PFSK-1 (cell line): ENCODE measurements at regions not wholly inside any gene's neighbourhood (a gene's known extent, or its start where the extent isn't known, plus 50 kb on each side); places are given as distances from the start of the nearest gene placed in this dataset.

Experiments
- FOXP2 ChIP-seq: optimal IDR thresholded peaks from 2 replicates; pipeline ENCODE3; 2011; ENCODE audit warnings: borderline replicate concordance, control low read depth, inconsistent platforms; ENCODE audit not compliant: insufficient read depth; ENCODE audit errors: extremely low read length, extremely low read depth
- POLR2AphosphoS5 ChIP-seq: IDR thresholded peaks from 2 replicates; pipeline ENCODE4 v1.6.1; 2012; ENCODE audit warnings: low read depth, mild to moderate bottlenecking, control low read depth, low read length, moderate library complexity
- SIN3A ChIP-seq: IDR thresholded peaks from 2 replicates; pipeline ENCODE4 v1.6.1; 2012; ENCODE audit warnings: mild to moderate bottlenecking, low read length, moderate library complexity, borderline replicate concordance; ENCODE audit not compliant: insufficient read depth
- TAF1 ChIP-seq: IDR thresholded peaks from 2 replicates; pipeline ENCODE4 v1.6.1; 2012; ENCODE audit warnings: low read length, control low read depth, borderline replicate concordance; ENCODE audit not compliant: insufficient read depth
- TF ChIP-seq, protein P1 (sequence below), 2 experiments: IDR thresholded peaks; 2 replicates each; pipeline versions ENCODE4 v1.6.1 to v1.8.0; 2011 to 2012; ENCODE audit warnings: low read depth in 2 of 2, low read length in 2 of 2, control low read depth in 1 of 2, inconsistent platforms in 1 of 2, mild to moderate bottlenecking in 1 of 2, moderate library complexity in 1 of 2; ENCODE audit not compliant: insufficient read depth in 1 of 2

DNA sequence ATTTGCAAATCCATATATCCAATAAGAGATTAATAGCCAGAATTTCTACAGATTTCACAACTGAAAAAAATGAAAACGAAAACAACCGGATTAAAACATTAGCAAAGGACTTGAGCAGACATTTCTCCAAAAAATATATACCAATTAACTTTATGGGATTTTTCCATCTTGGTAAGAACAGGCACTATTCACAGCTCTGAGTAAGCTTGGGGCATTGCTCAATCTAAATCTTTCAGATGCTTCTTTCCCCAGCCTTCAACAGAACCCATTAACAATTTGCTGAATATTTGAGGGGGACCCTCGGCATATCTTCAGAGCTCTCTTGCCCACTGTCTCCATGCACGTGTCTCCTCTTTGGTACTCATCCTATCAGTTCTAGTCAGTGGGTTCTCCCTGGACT lies 111.7 kb upstream of the CD93 start:
- TF ChIP-seq FOXP2 (no peak), POLR2AphosphoS5 (no peak), TAF1 (no peak)

DNA sequence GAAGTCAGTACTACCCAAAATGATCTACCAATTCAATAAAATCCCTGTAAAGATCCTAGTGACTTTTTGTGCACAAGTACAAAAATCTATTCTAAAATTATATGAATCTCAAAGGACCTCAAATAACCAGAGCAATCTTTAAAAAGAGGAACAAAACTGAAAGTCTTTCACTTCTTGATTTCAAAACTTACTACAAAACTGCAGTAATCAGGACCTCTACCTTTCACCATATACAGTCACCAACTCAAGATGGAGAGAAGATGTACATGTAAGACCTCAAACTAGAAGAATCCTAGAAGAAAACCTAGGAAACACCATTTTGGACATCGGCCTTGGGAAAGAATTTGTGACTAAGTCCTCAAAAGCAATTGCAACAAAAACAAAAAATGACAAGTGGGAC lies 109.5 kb upstream of the CD93 start:
- TF ChIP-seq TAF1, result no peak
- no peak for TF ChIP-seq POLR2AphosphoS5
- TF ChIP-seq SIN3A, result no peak
- TF ChIP-seq, protein P1, sequence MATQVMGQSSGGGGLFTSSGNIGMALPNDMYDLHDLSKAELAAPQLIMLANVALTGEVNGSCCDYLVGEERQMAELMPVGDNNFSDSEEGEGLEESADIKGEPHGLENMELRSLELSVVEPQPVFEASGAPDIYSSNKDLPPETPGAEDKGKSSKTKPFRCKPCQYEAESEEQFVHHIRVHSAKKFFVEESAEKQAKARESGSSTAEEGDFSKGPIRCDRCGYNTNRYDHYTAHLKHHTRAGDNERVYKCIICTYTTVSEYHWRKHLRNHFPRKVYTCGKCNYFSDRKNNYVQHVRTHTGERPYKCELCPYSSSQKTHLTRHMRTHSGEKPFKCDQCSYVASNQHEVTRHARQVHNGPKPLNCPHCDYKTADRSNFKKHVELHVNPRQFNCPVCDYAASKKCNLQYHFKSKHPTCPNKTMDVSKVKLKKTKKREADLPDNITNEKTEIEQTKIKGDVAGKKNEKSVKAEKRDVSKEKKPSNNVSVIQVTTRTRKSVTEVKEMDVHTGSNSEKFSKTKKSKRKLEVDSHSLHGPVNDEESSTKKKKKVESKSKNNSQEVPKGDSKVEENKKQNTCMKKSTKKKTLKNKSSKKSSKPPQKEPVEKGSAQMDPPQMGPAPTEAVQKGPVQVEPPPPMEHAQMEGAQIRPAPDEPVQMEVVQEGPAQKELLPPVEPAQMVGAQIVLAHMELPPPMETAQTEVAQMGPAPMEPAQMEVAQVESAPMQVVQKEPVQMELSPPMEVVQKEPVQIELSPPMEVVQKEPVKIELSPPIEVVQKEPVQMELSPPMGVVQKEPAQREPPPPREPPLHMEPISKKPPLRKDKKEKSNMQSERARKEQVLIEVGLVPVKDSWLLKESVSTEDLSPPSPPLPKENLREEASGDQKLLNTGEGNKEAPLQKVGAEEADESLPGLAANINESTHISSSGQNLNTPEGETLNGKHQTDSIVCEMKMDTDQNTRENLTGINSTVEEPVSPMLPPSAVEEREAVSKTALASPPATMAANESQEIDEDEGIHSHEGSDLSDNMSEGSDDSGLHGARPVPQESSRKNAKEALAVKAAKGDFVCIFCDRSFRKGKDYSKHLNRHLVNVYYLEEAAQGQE (IDR thresholded peaks at IDR 0.05; ENCODE audit: insufficient read depth in 1 of 2, low read depth in 2 of 2, low read length in 2 of 2), result no peak
- no peak for TF ChIP-seq FOXP2

DNA sequence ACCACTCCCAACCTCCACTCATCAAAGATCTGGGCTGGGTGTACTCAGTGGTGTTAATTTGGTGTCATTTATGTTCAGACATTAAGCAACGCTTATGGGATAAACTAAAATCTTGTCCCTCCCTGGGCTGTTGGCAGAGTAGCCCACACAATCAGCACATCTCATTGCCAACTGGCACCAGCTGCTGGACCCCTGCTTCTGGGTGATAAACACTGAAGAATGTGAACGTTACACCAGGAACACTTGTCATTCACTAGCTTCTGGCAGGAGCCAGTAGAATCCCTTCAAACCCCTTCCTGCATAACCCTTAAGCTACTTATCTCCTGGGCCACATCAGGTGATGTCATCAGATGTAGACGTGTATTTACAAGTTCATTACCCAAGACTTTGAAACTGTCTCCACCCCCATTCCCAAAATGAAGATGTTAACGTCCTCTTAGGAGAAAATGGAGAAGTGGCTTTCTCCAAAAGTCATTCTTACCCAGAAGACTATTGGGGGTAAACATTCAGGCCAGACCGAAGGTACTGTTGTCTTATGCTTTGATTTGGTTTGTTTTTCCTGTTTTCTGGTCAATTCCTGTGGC lies 107.8 kb upstream of the CD93 start:
- TF ChIP-seq POLR2AphosphoS5, result no peak
- TF ChIP-seq FOXP2, result no peak
- TF ChIP-seq TAF1, result no peak
- TF ChIP-seq SIN3A, result no peak
- TF ChIP-seq, protein P1 (IDR thresholded peaks at IDR 0.05; ENCODE audit: insufficient read depth in 1 of 2, low read depth in 2 of 2, low read length in 2 of 2), result no peak

DNA sequence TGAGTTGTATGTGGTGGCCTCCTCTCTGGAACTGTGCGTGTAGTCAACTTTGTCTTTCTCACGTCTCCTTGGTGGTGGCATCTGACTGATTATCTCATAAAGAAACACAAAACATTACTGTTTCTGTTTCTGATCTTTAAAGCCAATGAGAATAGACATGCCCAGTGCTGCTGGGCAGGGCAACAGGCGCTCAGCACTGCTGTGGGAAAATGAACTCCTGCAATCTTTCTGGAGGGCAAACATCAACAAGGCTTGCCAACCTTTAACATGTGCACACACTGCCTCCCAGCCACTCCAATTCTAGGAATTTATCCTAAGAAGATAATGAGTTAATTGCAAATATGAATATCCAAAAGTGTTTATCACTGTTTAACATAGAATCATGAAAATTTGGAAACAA lies 106.3 kb upstream of the CD93 start:
- no peak for TF ChIP-seq TAF1
- TF ChIP-seq, protein P1 (IDR thresholded peaks at IDR 0.05; ENCODE audit: insufficient read depth in 1 of 2, low read depth in 2 of 2, low read length in 2 of 2), result no peak
- no peak for TF ChIP-seq SIN3A
- TF ChIP-seq POLR2AphosphoS5, result no peak

DNA sequence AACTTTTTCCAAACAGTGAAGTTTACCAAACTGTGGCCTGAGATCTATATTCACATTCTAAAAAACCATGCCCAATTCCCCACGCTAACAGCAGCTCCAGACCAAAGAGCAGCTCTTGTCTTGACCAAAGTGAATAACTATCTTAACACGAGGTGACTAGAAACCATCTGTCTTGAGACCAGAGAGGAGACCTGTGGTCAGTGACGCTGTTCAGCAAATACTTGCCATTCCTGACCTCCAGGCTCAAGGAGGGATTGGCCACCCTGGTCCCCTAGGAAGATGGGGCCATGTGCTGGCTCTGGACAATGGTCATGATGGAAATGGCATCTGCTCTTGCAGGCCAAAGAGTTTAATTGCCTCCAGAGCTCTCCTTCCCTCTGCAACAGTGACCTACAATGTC lies 104.4 kb upstream of the CD93 start:
- no peak for TF ChIP-seq SIN3A

DNA sequence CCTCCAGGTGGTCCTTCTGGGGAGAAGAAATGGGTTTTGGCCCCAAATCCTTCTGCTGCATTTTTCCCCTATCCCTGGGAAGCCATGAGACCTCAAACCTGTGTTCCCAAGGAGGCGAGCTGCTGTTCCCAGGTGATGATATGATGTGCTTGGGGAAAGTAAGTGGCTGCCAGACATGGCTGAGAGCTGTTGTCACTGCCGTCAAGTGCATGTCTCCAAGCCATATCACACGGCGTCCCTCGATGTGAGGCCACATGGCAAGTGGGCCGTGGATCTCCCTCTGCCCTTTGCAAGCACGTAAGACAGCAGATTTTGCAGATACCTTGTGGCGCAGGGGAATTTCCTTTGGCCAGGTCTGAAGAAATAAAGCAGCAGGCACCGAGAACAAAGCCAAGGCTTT lies 103.7 kb upstream of the CD93 start:
- TF ChIP-seq FOXP2 (no peak), TAF1 (no peak)

DNA sequence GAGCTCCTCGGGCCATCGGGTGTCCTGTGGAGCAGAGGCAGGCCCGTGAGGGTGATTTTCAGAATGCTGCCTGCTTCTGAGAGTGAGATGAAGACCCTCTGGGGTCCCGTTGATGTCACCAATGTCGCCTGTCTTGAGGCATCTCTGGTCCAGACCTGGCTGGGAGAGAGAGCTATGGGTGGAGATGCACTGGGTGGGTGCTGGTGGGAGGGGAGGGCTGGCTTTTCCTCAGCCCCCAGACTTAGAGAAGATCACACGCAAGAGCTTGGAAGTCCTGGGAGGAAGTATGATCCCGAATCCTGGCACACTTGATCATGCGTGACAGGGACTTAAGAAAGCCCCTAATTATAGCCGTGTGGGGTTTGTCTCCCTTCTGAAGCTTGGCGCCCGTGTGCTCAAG lies 103.2 kb upstream of the CD93 start:
- TF ChIP-seq TAF1 (no peak), FOXP2 (no peak), SIN3A (no peak), POLR2AphosphoS5 (no peak)
- TF ChIP-seq, protein P1 (IDR thresholded peaks at IDR 0.05; ENCODE audit: insufficient read depth in 1 of 2, low read depth in 2 of 2, low read length in 2 of 2), result no peak
